ENCODE measurements at regions not wholly inside any gene's neighbourhood (a gene's known extent, or its start where the extent isn't known, plus 50 kb on each side); places are given as distances from the start of the nearest gene placed in this dataset.

- TF ChIP-seq CTCF (IDR thresholded peaks at IDR 0.05; ENCODE audit: insufficient read depth, low read length, poor library complexity, severe bottlenecking) (no peak), EZH2phosphoT487 (conservative IDR thresholded peaks at IDR 0.05; ENCODE audit: low read length) (no peak)
Measured at GRCh38 chr5:51731421-51732029, 348.3 kb downstream of the ISL1 start.

Data from SU-DHL-6 (cell line).